SJCRH30 (cell line): ENCODE measurements at regions not wholly inside any gene's neighbourhood (a gene's known extent, or its start where the extent isn't known, plus 50 kb on each side); places are given as distances from the start of the nearest gene placed in this dataset.
A peak's percentile ranks its signal among the peaks of the same experiment; 100 is the strongest.

Experiments
- DNase-seq, 2 experiments: peaks; one replicate each; pipeline ENCODE4 v3.0.0-alpha.2; 2015 to 2020
- H3K27ac ChIP-seq: fragments of 250-450 bp; sonication (Bioruptor Pico); 2 replicates; pipeline ENCODE4 v1.5.1; 2020; ENCODE audit warnings: mild to moderate bottlenecking, moderate library complexity
- H3K27me3 ChIP-seq: fragments of 250-450 bp; sonication (Bioruptor Pico); 2 replicates; pipeline ENCODE4 v1.5.1; 2020; ENCODE audit warnings: mild to moderate bottlenecking, moderate library complexity
- H3K36me3 ChIP-seq: fragments of 250-450 bp; sonication (Bioruptor Pico); 2 replicates; pipeline ENCODE4 v1.5.1; 2020; ENCODE audit warnings: mild to moderate bottlenecking, moderate library complexity
- H3K4me1 ChIP-seq: fragments of 250-450 bp; sonication (Bioruptor Pico); 2 replicates; pipeline ENCODE4 v1.5.1; 2020; ENCODE audit warnings: mild to moderate bottlenecking, moderate library complexity
- H3K4me3 ChIP-seq: fragments of 250-450 bp; sonication (Bioruptor Pico); 2 replicates; pipeline ENCODE4 v1.5.1; 2020; ENCODE audit warnings: mild to moderate bottlenecking, moderate library complexity
- H3K9me3 ChIP-seq: fragments of 250-450 bp; sonication (Bioruptor Pico); replicated peaks from 2 replicates; pipeline ENCODE4 v1.5.1; 2020; ENCODE audit warnings: mild to moderate bottlenecking, moderate library complexity

- Histone ChIP-seq H3K4me1 (peaks cover 6% of the 10 kb centered on the region), H3K9me3 (no peaks in the 10 kb centered on the region), H3K27ac (no peak overlapping the region), H3K4me3 (no peak overlapping the region), H3K27me3 (no peaks in the 10 kb centered on the region), H3K36me3 (no peaks in the 10 kb centered on the region)
- no peak for DNase-seq
Observed at GRCh38 chr1:182280504-182280900, 111.1 kb downstream of the GLUL start.

GRCh38 chr1:182279724-182280503, 111.7 kb downstream of the GLUL start:
- Histone ChIP-seq H3K9me3 (no peaks in the 10 kb centered on the region), H3K36me3 (no peaks in the 10 kb centered on the region), H3K27me3 (no peaks in the 10 kb centered on the region), H3K4me1 (peaks cover 6% of the 10 kb centered on the region), H3K27ac (peak overlapping the region; percentile 45), H3K4me3 (no peak overlapping the region)
- DNase-seq = peak; percentile 70 to 85

GRCh38 chr1:182279302-182279701, 112.3 kb downstream of the GLUL start:
- Histone ChIP-seq H3K4me1 (peaks cover 6% of the 10 kb centered on the region), H3K27ac (no peak overlapping the region), H3K36me3 (no peaks in the 10 kb centered on the region), H3K4me3 (no peak overlapping the region), H3K27me3 (no peaks in the 10 kb centered on the region), H3K9me3 (no peaks in the 10 kb centered on the region)
- no peak for DNase-seq

GRCh38 chr1:182278144-182279054, 113.2 kb downstream of the GLUL start:
- Histone ChIP-seq H3K27ac (no peak overlapping the region), H3K27me3 (no peaks in the 10 kb centered on the region), H3K4me1 (peaks cover 6% of the 10 kb centered on the region), H3K36me3 (no peaks in the 10 kb centered on the region), H3K9me3 (no peaks in the 10 kb centered on the region), H3K4me3 (no peak overlapping the region)
- no peak for DNase-seq

GRCh38 chr1:182275271-182275670, 116.3 kb downstream of the GLUL start:
- H3K27ac ChIP-seq = no peak overlapping the region
- DNase-seq = no peak
- no peaks in the 10 kb centered on the region for H3K36me3 ChIP-seq

GRCh38 chr1:182274618-182275017, 117.0 kb downstream of the GLUL start:
- H3K36me3 ChIP-seq = no peaks in the 10 kb centered on the region
- no peaks in the 10 kb centered on the region for H3K27me3 ChIP-seq
- H3K9me3 ChIP-seq = no peaks in the 10 kb centered on the region
- peaks cover 4% of the 10 kb centered on the region for H3K4me1 ChIP-seq
- DNase-seq = no peak
- H3K27ac ChIP-seq = no peak overlapping the region
- no peak overlapping the region for H3K4me3 ChIP-seq

More at GRCh38 chr1:182275271-182275670, 116.3 kb downstream of the GLUL start:
- Histone ChIP-seq H3K4me1 (peaks cover 6% of the 10 kb centered on the region), H3K9me3 (no peaks in the 10 kb centered on the region), H3K27me3 (no peaks in the 10 kb centered on the region), H3K4me3 (no peak overlapping the region)

GRCh38 chr1:182270731-182271130, 120.9 kb downstream of the GLUL start:
- DNase-seq = no peak
- no peak overlapping the region for H3K27ac ChIP-seq
- H3K4me1 ChIP-seq = no peaks in the 10 kb centered on the region
- no peak overlapping the region for H3K4me3 ChIP-seq
- no peaks in the 10 kb centered on the region for H3K36me3 ChIP-seq
- no peaks in the 10 kb centered on the region for H3K27me3 ChIP-seq
- H3K9me3 ChIP-seq = no peaks in the 10 kb centered on the region

GRCh38 chr1:182269097-182269496, 122.5 kb downstream of the GLUL start:
- Histone ChIP-seq H3K27ac (no peak overlapping the region), H3K36me3 (no peaks in the 10 kb centered on the region), H3K27me3 (no peaks in the 10 kb centered on the region), H3K9me3 (no peaks in the 10 kb centered on the region), H3K4me3 (no peak overlapping the region), H3K4me1 (no peaks in the 10 kb centered on the region)
- DNase-seq = no peak

GRCh38 chr1:182268669-182269068, 122.9 kb downstream of the GLUL start:
- H3K27me3 ChIP-seq = no peaks in the 10 kb centered on the region
- no peak for DNase-seq
- no peaks in the 10 kb centered on the region for H3K4me1 ChIP-seq
- H3K36me3 ChIP-seq = no peaks in the 10 kb centered on the region
- H3K27ac ChIP-seq = no peak overlapping the region
- H3K4me3 ChIP-seq = no peak overlapping the region
- no peaks in the 10 kb centered on the region for H3K9me3 ChIP-seq

GRCh38 chr1:182264185-182264584, 127.4 kb downstream of the GLUL start:
- Histone ChIP-seq H3K9me3 (no peaks in the 10 kb centered on the region), H3K4me3 (no peak overlapping the region), H3K27ac (no peak overlapping the region), H3K4me1 (peaks cover 4% of the 10 kb centered on the region; the same call in 1 of the 2 replicates), H3K27me3 (no peaks in the 10 kb centered on the region), H3K36me3 (no peaks in the 10 kb centered on the region)
- no peak for DNase-seq

- Histone ChIP-seq H3K27ac (no peak overlapping the region), H3K36me3 (no peaks in the 10 kb centered on the region), H3K9me3 (no peaks in the 10 kb centered on the region), H3K27me3 (no peaks in the 10 kb centered on the region), H3K4me3 (no peak overlapping the region), H3K4me1 (peaks cover 6% of the 10 kb centered on the region; the same call in 1 of the 2 replicates)
- no peak for DNase-seq
Observed at GRCh38 chr1:182263706-182264105, 127.9 kb downstream of the GLUL start.

- H3K9me3 ChIP-seq = no peaks in the 10 kb centered on the region
- H3K27me3 ChIP-seq = no peaks in the 10 kb centered on the region
- no peak overlapping the region for H3K4me3 ChIP-seq
- H3K36me3 ChIP-seq = no peaks in the 10 kb centered on the region
- no peak overlapping the region for H3K27ac ChIP-seq
- no peak for DNase-seq
- H3K4me1 ChIP-seq = peaks cover 6% of the 10 kb centered on the region; the same call in 1 of the 2 replicates
Observed at GRCh38 chr1:182262425-182262824, 129.2 kb downstream of the GLUL start.

GRCh38 chr1:182261655-182262054, 129.9 kb downstream of the GLUL start:
- no peaks in the 10 kb centered on the region for H3K9me3 ChIP-seq
- no peaks in the 10 kb centered on the region for H3K27me3 ChIP-seq
- DNase-seq = no peak
- no peak overlapping the region for H3K27ac ChIP-seq
- peaks cover 6% of the 10 kb centered on the region; the same call in 1 of the 2 replicates for H3K4me1 ChIP-seq
- no peaks in the 10 kb centered on the region for H3K36me3 ChIP-seq
- no peak overlapping the region for H3K4me3 ChIP-seq

- Histone ChIP-seq H3K9me3 (no peaks in the 10 kb centered on the region), H3K4me3 (no peak overlapping the region), H3K27me3 (no peaks in the 10 kb centered on the region), H3K36me3 (no peaks in the 10 kb centered on the region), H3K4me1 (peaks cover 6% of the 10 kb centered on the region; the same call in 1 of the 2 replicates), H3K27ac (no peak overlapping the region)
- DNase-seq = no peak
Observed at GRCh38 chr1:182260516-182260915, 131.1 kb downstream of the GLUL start.

- Histone ChIP-seq H3K27ac (no peak overlapping the region), H3K27me3 (no peaks in the 10 kb centered on the region), H3K4me1 (peaks cover 6% of the 10 kb centered on the region; the same call in 1 of the 2 replicates), H3K36me3 (no peaks in the 10 kb centered on the region), H3K4me3 (no peak overlapping the region), H3K9me3 (no peaks in the 10 kb centered on the region)
- DNase-seq = no peak
Observed at GRCh38 chr1:182259968-182260367, 131.6 kb downstream of the GLUL start.
